ENCODE measurements at regions not wholly inside any gene's neighbourhood (a gene's known extent, or its start where the extent isn't known, plus 50 kb on each side); places are given as distances from the start of the nearest gene placed in this dataset.
"Not testable (repeated sequence)": the region's sequence is repeated elsewhere in the genome, so short reads cannot be mapped to it uniquely, and the experiment has no call there.

GRCh38 chr18:8913606-8914403, 188.7 kb upstream of the NDUFV2 start:
- not testable (repeated sequence) for TF ChIP-seq CTCF, POLR2A (IDR thresholded peaks at IDR 0.05)
